Erythroblast (primary cell): ENCODE measurements at regions not wholly inside any gene's neighbourhood (a gene's known extent, or its start where the extent isn't known, plus 50 kb on each side); places are given as distances from the start of the nearest gene placed in this dataset.

Source experiments
- GATA1 ChIP-seq: IDR thresholded peaks from 2 replicates; pipeline ENCODE4 v1.6.1; 2011; ENCODE audit warnings: low read depth, mild to moderate bottlenecking, control low read depth, low read length, moderate library complexity
- POLR2A ChIP-seq: IDR thresholded peaks from 2 replicates; pipeline ENCODE4 v1.6.1; 2011; ENCODE audit warnings: mild to moderate bottlenecking, low read length

- TF ChIP-seq POLR2A (no peak), GATA1 (no peak)
Observed at GRCh38 chr7:81114633-81115032, 195.8 kb upstream of the SEMA3C start.
